GM19468 (cell line): ENCODE measurements at regions not wholly inside any gene's neighbourhood (a gene's known extent, or its start where the extent isn't known, plus 50 kb on each side); places are given as distances from the start of the nearest gene placed in this dataset.

Experiments
- ATAC-seq: cut with Tn5 transposase; IDR thresholded peaks from one replicate; pipeline ENCODE4 v1.9.1; 2021; ENCODE audit warnings: mild to moderate bottlenecking, moderate library complexity, moderate number of reproducible peaks; ENCODE audit not compliant: unreplicated experiment; ENCODE audit errors: extremely low read depth

DNA sequence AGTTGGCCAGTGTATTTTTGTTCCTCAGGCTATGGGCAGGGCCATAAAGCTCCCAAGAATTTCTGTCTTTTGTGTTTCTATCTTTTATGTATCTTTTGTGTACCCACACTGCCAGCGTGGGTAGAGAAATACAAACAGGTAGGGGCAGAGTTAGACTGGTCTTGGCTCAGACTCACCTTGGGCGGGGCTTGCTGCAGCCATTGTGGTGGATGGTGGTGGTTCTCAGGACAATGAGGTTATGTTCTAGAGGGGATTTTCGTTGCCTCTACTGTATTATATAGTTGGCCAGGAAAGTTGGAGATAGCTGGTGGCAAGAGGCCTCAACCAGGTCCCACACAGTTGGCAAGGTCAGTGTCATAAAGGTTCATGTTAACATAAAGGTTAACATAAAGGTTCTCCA, 977.5 kb upstream of the LRFN5 start:
- no peak for ATAC-seq

DNA sequence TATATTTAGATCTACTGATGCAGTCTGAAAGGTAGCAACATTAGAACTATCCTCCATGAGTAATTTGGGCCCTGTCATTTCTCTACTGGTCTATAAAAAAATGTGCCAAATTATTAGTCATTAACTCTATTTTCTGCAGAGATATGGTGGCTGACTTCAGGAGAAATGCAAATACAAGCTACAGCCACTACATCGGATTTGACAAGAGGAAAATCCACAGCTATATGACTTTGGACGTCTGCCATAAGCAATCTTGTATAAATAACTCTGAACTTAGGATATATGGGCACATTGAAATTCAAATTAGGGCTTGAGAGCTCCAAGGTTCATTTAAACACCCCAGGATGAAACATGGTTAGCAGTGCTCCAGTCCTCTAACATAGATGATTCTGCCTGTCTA, 983.0 kb upstream of the LRFN5 start:
- no peak for ATAC-seq

- no peak for ATAC-seq
Observed at GRCh38 chr14:40618225-40618898, 988.3 kb upstream of the LRFN5 start.

DNA sequence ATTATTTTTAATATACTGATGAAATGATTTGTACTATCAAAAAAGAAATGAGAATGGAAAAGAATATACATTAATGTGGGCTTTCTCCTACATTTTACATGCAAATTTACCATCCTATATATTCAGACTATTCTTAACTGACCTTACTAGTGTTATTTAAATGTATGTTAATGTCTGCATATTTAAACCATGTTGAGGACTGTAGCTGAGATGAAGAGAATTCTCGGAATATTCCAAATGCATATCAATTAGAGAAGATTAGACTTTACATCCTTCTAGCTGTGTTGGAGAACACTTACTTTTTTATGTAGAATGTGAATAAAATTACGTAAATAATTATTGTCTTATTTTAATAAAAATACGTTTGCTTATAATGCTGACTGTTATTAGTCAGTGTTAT, 990.1 kb upstream of the LRFN5 start:
- no peak for ATAC-seq

DNA sequence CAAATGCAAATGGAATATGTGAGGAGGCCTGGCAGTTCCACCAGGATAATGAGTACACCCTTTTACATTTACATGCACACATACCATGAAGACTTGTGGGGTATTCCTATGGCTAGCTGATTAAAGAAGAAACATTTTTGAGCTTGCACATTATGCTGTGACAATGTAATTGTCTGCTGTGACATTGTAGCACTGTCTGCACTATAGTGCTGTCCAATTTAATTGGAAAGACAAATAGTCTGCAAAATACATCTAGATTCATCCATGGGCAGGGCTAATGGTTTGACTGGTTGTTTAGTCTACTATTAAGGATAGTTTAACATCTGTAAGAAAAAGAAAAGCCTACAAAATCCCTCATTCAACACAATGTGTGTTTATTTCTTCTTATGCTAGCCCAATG, 1005.6 kb upstream of the LRFN5 start:
- ATAC-seq: no peak

GRCh38 chr14:40599725-40600124, 1007.0 kb upstream of the LRFN5 start:
- no peak for ATAC-seq

DNA sequence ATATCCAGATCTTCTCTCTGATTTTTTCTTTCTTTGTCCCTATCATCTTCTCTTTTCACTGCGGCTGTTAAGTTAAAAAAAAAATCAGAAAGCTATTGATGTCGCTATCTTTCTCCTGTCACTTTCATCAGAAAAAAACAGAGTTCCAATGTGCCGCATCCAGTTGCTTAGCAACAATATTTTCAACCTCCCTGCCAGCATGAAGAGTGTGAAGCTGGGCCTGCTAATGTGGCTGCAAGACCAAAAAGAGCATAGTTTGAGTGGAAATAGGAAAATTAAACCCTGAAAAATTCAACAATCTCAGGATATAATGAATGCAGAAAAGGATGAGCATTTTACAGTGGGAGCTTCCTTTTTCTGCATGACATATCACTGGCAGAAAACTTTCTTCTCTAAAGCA, 1025.4 kb upstream of the LRFN5 start:
- no peak for ATAC-seq

DNA sequence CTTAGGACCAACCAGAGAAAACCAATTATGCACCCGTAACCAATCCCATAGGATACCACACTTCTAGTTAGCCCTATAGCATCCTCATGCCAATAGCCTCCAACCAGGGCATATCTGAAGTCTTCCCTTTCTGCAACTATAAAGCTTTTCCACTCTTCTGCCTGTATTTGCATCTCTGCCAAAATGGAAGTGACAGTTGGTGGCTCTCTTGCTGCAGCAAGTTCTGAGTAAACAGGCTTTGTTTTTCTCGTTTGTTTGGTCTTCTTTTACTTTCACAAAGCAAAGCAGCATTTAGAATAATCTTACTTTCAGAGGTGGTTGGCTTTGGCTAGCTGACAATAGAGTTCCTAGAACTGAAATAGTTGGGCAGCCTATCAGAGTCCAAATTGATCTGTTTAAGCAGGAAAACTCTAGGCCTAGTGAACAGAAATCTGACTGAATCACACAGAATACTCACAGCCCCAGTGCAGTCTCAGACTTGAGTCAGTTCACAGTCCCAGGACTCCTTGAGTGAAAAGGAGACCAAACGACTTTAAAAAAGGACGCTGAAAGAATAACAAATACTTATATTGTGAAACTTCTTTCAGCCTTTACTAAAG, 1029.7 kb upstream of the LRFN5 start:
- no peak for ATAC-seq

GRCh38 chr14:40574780-40575179, 1031.9 kb upstream of the LRFN5 start:
- ATAC-seq: no peak

- no peak for ATAC-seq
Observed at GRCh38 chr14:40525314-40525713, 1081.4 kb upstream of the LRFN5 start.

- ATAC-seq: no peak
Observed at GRCh38 chr14:40523123-40523522, 1083.6 kb upstream of the LRFN5 start.

DNA sequence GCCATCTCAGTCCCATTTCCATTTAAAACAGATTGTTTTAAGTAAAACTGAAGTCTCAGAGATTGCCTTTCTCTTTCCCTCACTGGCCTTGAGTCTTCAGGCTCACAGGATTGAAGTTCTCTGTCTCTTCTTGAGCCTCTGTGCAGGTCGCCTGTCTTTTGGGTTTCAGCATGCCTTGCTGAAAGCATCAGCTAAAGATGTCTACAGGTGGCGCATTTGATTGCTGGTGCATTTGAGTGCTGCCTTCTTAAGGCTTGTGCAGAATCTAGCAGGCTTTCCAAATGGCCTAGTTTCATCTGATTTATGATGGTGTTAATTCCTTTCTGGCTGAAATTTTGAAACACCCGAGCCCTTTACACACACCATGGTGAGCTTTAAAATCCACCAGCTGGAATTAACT, 1062.2 kb upstream of the FBXO33 start:
- no peak for ATAC-seq

GRCh38 chr14:40487824-40488223, 1055.6 kb upstream of the FBXO33 start:
- no peak for ATAC-seq

DNA sequence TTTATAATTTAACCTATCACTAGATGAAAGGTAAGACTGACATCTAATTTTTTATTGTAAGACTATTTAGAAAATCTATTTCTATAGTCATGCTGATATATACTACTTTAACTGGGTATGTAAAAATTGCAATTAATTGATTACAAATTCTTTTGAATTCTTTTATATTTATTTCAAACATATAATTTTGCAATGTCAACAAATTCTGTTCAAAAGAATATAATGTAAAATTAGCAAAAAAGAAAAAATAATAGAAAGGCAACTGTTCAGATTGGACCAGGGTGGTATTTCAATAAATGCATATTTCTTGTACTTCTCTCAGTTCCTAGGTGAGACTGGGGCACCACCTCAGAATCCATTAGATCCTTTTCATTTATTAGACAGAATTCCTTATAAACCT, 1053.5 kb upstream of the FBXO33 start:
- ATAC-seq: no peak

GRCh38 chr14:40476005-40476404, 1043.8 kb upstream of the FBXO33 start:
- no peak for ATAC-seq

DNA sequence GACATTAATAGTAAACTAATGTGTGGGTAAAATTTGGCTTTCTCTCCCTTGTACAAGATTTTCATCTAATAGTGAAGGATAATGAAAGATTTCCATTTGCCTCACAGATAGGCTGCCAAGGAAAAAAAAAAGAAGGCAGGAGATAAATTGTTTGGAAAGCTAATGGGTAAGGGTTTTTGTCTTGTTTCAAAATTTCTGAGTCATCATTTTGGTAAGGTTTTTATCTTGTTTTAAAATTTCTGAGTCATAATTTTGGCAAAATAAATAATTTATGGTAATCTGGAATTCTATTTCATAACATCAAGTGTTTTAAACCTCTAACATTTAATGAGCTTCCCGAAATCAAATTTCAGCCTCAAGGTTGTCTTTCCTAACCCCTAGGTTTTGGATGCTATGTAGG, 1035.7 kb upstream of the FBXO33 start:
- no peak for ATAC-seq

- no peak for ATAC-seq
Observed at GRCh38 chr14:40464531-40464930, 1032.3 kb upstream of the FBXO33 start.

GRCh38 chr14:40463886-40464285, 1031.7 kb upstream of the FBXO33 start:
- no peak for ATAC-seq

- ATAC-seq: no peak
Observed at GRCh38 chr14:40452674-40453073, 1020.4 kb upstream of the FBXO33 start.

DNA sequence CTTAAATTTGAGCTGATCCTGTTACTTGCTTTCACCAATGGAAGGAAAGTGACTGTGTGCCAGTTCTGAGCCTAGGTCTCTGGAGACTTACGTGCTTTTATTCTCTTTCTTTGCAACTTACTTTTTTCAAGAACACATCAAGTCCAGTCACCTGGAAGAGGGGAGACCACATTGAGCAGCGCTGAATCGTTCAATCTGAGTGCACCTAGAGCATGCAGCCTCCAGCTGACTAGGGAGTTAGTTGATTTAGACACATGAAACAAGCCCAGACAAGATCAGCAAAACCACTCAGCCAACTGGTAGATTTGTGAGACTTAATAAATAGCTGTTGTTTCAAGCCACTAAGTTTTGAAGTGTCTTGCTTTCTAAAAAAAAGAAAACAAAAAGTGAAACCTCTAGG, 1014.8 kb upstream of the FBXO33 start:
- no peak for ATAC-seq

GRCh38 chr14:40445020-40445419, 1012.8 kb upstream of the FBXO33 start:
- ATAC-seq: no peak

- ATAC-seq: no peak
Observed at GRCh38 chr14:40436551-40436950, 1004.3 kb upstream of the FBXO33 start.
